ENCODE measurements at regions not wholly inside any gene's neighbourhood (a gene's known extent, or its start where the extent isn't known, plus 50 kb on each side); places are given as distances from the start of the nearest gene placed in this dataset.

GRCh38 chr21:26641062-26641461 lies 68.0 kb upstream of the CYYR1 start:
- DNase-seq: no peak

- no peak for DNase-seq
Measured at GRCh38 chr21:26637201-26637745, 64.2 kb upstream of the CYYR1 start.

- no peak for DNase-seq
Measured at GRCh38 chr21:26635681-26636080, 62.6 kb upstream of the CYYR1 start.

- DNase-seq: no peak
Measured at GRCh38 chr21:26632691-26633090, 59.6 kb upstream of the CYYR1 start.

GRCh38 chr21:26626187-26626586 lies 53.1 kb upstream of the CYYR1 start:
- no peak for DNase-seq

GRCh38 chr21:26624983-26625519 lies 52.0 kb upstream of the CYYR1 start:
- DNase-seq: no peak
